Mucosa of descending colon (tissue), 3 donors: ENCODE measurements at regions not wholly inside any gene's neighbourhood (a gene's known extent, or its start where the extent isn't known, plus 50 kb on each side); places are given as distances from the start of the nearest gene placed in this dataset.

ENCODE experiments used
- ATAC-seq: fragments of 200-7000 bp; cut with Tn5 transposase; one replicate; pipeline ENCODE4 v1.9.1; 2020; ENCODE audit warnings: mild to moderate bottlenecking, moderate library complexity
- DNase-seq, 3 donors: peaks; one replicate each; pipeline ENCODE4 v3.0.0-alpha.2; 2020
- H3K36me3 ChIP-seq: fragments of 200-600 bp; one replicate; pipeline ENCODE4 v1.8.0; 2021; ENCODE audit warnings: low read depth, mild to moderate bottlenecking
- H3K4me1 ChIP-seq: fragments of 200-600 bp; one replicate; pipeline ENCODE4 v1.8.0; 2021; ENCODE audit warnings: low read depth, mild to moderate bottlenecking
- H3K4me3 ChIP-seq: fragments of 200-600 bp; one replicate; pipeline ENCODE4 v1.8.0; 2021; ENCODE audit warnings: mild to moderate bottlenecking
- H3K9me3 ChIP-seq: fragments of 200-600 bp; one replicate; pipeline ENCODE4 v1.8.0; 2021; ENCODE audit warnings: mild to moderate bottlenecking
- intact Hi-C, 2 donors: fragments of 100-400 bp; cut with DNase I in 1 of 2; cut with micrococcal nuclease in 1 of 2; formaldehyde crosslinking; loops; one replicate each; pipeline versions ENCODE4 v1.11.0 to v1.11.1; 2022; cut with DNase I, micrococcal nuclease
- TF ChIP-seq, protein P1 (sequence below): fragments of 200-600 bp; IDR thresholded peaks from one replicate; pipeline ENCODE4 v1.8.0; 2022; ENCODE audit warnings: antibody characterized with exemption, mild to moderate bottlenecking
- donor health status: DM: no; HTN: no; CAD: no; lungs with moderate emphysema.
- donor health status: DM: no; HTN: no; CAD: no.
- donor health status: DM: no; HTN: yes; CAD: no.

DNA sequence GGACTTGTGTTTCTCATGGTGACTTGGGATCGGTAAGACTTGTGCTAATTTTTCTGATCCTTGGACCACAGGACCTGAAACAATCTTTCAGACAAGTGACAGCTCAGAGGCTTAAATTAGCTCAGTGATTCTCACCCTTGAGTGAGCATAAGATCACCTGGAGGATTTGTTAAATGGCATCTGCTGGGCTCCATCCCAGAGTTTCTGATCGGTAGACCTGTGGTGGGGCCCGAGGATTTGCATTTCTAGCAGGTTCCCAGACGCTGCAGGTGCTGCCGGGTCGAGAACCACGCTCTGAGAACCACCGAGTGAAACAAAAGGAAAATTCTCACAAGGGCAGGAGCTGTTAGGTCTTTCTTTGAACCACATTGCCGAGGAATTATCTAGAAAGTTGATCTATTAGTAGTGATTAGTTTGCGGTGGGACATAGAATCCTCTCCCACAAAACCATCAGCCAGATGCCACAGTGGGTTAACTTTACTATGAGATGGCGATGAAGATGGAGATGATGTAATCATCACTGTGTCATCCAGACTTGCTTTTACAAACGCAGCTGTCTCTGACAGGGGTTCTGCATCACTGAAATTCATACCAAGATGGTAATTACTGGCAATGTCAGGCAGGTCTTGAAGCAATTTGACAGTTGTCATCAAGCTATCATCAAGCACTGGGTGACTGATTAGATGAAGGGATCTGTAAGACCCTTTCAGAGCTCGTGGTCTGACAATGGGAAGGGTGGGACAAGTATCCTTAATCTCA lies 184.0 kb downstream of the AACS start:
- no peak for DNase-seq
- intact Hi-C loops = no loop called here
- no peak for ATAC-seq
- Histone ChIP-seq H3K36me3 (no peaks in the 10 kb centered on the region), H3K4me1 (no peaks in the 10 kb centered on the region), H3K9me3 (no peaks in the 10 kb centered on the region), H3K4me3 (no peak overlapping the region)
- TF ChIP-seq, protein P1, sequence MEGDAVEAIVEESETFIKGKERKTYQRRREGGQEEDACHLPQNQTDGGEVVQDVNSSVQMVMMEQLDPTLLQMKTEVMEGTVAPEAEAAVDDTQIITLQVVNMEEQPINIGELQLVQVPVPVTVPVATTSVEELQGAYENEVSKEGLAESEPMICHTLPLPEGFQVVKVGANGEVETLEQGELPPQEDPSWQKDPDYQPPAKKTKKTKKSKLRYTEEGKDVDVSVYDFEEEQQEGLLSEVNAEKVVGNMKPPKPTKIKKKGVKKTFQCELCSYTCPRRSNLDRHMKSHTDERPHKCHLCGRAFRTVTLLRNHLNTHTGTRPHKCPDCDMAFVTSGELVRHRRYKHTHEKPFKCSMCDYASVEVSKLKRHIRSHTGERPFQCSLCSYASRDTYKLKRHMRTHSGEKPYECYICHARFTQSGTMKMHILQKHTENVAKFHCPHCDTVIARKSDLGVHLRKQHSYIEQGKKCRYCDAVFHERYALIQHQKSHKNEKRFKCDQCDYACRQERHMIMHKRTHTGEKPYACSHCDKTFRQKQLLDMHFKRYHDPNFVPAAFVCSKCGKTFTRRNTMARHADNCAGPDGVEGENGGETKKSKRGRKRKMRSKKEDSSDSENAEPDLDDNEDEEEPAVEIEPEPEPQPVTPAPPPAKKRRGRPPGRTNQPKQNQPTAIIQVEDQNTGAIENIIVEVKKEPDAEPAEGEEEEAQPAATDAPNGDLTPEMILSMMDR = no peak

DNA sequence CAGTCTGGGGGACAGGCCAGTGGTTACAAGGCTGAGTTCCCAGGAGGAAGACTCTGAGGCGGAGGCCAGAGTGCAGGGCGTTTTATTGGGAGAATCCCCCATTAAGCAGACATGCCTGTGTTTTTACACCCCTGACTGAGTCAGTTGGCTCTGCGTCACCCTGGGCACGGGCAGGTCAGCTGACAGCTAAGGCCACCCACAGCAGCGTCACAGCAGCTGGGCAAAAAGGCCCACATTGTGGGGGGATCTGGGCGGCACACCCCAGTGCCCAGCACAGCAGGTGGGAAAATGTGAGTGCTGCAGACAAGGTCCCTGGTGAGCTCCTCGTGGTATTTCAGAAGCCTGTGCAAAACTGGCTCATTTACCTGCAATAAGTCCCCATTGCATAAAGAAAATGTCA lies 184.7 kb downstream of the AACS start:
- Histone ChIP-seq H3K9me3 (no peaks in the 10 kb centered on the region), H3K4me3 (no peak overlapping the region), H3K36me3 (no peaks in the 10 kb centered on the region), H3K4me1 (no peaks in the 10 kb centered on the region)
- no peak for ATAC-seq
- intact Hi-C loops = no loop called here
- TF ChIP-seq, protein P1 = no peak
- no peak for DNase-seq

DNA sequence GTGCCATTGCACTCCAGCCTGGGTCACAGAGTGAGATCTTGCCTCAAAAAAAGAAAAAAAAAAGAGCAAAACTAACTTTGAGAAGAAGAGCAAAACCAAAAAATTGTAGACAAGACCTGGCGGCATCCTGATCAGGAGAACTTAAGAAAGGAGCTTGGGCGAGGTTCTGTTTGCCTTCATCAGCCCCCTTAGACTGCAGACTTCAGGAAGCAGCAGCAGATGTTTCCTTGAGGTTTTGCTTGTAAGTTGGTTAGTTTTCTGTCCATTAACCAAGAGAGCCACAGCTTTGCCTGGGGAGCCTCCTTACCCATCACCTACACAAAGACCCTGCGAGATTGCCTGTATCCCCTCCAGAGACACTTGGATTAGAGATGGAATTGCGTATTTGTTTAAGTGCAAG lies 189.0 kb downstream of the AACS start:
- intact Hi-C loops = no loop called here
- TF ChIP-seq, protein P1 = no peak
- no peaks in the 10 kb centered on the region for H3K36me3 ChIP-seq
- no peaks in the 10 kb centered on the region for H3K9me3 ChIP-seq
- no peak for DNase-seq
- no peak overlapping the region for H3K4me3 ChIP-seq
- H3K4me1 ChIP-seq = no peaks in the 10 kb centered on the region
- no peak for ATAC-seq

DNA sequence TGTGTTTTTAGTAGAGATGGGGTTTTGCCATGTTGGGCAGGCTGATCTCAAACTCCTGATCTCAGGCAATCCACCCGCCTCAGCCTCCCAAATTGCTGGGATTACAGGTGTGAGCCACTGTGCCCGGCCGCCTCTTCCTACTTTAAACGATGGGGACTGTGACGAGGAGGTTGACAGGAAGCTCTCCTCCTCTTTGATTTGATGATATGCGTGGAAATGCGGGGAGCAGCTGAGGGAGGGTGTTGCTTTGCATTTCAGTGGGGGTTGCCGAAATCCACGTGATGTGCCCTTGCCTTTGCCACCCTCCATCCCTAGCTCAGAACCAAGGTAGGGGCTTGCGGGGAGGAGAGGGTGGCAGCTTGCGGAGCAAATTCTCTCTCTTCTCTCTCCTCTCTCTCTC lies 189.6 kb downstream of the AACS start:
- no peak for DNase-seq
- intact Hi-C loops = no loop called here
- Histone ChIP-seq H3K36me3 (no peaks in the 10 kb centered on the region), H3K9me3 (no peaks in the 10 kb centered on the region), H3K4me1 (no peaks in the 10 kb centered on the region), H3K4me3 (no peak overlapping the region)
- no peak for ATAC-seq
- TF ChIP-seq, protein P1 = no peak

DNA sequence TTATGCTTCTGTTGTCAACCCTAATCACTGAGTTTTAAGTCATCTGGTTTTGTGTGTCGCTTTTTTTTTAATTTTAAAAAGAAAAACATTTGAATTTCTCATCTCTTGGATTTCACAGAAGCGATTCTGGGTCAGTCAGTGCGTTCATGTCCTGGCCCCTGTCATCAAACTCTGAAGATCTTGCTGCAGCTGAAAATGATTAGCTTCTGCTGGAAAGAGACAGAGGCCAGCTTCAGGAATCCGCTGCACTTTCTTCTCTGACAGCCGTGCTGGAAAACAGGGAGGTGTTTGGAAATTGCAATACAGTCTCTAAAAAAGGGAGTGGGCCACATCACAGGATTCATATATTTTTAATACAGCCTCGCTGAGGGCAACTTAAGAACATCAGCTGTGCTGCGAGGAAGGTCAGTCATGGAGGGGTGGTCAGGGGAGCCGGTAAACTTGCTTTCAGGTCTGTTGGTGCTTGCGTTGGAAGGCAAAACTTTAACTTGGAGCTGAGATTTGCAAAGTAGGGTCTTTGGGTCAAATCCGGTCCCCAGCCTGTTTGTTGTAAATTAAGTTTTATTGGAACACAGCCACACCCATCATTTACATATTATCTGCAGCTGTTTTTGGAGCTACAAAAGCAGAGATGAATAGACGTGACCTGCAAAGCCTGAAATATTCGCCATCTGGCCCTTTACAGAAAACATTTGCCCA lies 190.8 kb downstream of the AACS start:
- TF ChIP-seq, protein P1 = no peak
- Histone ChIP-seq H3K36me3 (no peaks in the 10 kb centered on the region), H3K4me3 (no peak overlapping the region), H3K4me1 (no peaks in the 10 kb centered on the region), H3K9me3 (no peaks in the 10 kb centered on the region)
- intact Hi-C loops = no loop called here
- ATAC-seq (no peak), DNase-seq (no peak)
